ENCODE measurements at regions not wholly inside any gene's neighbourhood (a gene's known extent, or its start where the extent isn't known, plus 50 kb on each side); places are given as distances from the start of the nearest gene placed in this dataset.

DNA sequence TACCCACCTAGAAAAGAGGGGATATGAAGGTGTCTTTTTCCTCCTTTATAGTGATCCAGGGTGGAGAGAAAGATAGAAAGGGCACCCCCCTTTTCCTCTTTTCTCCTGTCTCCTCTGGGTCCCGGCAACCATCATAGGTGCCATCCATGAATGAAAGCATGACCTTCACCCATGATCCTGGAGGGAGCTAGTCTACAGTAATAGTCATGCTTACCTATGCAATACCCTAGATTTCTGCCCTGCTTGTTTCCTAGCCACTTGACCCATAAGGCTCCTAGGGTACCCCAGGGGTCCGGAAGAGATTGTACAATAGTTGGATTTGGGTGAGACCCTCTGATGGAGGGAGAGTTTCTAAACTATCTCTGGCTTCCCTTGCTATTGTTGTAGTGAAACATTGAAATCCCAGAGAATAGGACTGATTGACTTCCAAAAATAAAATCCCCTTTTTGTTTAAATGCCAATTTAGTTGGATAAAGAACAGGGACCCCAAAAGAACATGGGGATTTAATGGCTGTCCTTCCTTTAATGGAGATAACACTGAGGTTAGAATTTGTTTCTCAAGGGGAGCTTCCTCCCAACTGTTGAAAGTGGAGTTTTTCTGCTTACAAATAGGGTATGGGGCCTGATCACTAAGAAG is 366.8 kb upstream of the KHDRBS2 start:
- TF ChIP-seq EZH2 (IDR thresholded peaks at IDR 0.05), result no peak
- TF ChIP-seq, protein P1, sequence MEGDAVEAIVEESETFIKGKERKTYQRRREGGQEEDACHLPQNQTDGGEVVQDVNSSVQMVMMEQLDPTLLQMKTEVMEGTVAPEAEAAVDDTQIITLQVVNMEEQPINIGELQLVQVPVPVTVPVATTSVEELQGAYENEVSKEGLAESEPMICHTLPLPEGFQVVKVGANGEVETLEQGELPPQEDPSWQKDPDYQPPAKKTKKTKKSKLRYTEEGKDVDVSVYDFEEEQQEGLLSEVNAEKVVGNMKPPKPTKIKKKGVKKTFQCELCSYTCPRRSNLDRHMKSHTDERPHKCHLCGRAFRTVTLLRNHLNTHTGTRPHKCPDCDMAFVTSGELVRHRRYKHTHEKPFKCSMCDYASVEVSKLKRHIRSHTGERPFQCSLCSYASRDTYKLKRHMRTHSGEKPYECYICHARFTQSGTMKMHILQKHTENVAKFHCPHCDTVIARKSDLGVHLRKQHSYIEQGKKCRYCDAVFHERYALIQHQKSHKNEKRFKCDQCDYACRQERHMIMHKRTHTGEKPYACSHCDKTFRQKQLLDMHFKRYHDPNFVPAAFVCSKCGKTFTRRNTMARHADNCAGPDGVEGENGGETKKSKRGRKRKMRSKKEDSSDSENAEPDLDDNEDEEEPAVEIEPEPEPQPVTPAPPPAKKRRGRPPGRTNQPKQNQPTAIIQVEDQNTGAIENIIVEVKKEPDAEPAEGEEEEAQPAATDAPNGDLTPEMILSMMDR (IDR thresholded peaks at IDR 0.05 in 2 of 3, conservative IDR thresholded peaks at IDR 0.05 in 1 of 3; ENCODE audit: borderline replicate concordance in 1 of 3, insufficient read depth in 1 of 3, low read depth in 2 of 3, low read length in 2 of 3), result no peak
- TF ChIP-seq, protein P2, sequence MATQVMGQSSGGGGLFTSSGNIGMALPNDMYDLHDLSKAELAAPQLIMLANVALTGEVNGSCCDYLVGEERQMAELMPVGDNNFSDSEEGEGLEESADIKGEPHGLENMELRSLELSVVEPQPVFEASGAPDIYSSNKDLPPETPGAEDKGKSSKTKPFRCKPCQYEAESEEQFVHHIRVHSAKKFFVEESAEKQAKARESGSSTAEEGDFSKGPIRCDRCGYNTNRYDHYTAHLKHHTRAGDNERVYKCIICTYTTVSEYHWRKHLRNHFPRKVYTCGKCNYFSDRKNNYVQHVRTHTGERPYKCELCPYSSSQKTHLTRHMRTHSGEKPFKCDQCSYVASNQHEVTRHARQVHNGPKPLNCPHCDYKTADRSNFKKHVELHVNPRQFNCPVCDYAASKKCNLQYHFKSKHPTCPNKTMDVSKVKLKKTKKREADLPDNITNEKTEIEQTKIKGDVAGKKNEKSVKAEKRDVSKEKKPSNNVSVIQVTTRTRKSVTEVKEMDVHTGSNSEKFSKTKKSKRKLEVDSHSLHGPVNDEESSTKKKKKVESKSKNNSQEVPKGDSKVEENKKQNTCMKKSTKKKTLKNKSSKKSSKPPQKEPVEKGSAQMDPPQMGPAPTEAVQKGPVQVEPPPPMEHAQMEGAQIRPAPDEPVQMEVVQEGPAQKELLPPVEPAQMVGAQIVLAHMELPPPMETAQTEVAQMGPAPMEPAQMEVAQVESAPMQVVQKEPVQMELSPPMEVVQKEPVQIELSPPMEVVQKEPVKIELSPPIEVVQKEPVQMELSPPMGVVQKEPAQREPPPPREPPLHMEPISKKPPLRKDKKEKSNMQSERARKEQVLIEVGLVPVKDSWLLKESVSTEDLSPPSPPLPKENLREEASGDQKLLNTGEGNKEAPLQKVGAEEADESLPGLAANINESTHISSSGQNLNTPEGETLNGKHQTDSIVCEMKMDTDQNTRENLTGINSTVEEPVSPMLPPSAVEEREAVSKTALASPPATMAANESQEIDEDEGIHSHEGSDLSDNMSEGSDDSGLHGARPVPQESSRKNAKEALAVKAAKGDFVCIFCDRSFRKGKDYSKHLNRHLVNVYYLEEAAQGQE (IDR thresholded peaks at IDR 0.05; ENCODE audit: low read depth), result no peak
- no peak for TF ChIP-seq SP1 (IDR thresholded peaks at IDR 0.05; ENCODE audit: low read depth)
- TF ChIP-seq RAD21 (IDR thresholded peaks at IDR 0.05; ENCODE audit: low read depth), result no peak
- TF ChIP-seq, protein P3, sequence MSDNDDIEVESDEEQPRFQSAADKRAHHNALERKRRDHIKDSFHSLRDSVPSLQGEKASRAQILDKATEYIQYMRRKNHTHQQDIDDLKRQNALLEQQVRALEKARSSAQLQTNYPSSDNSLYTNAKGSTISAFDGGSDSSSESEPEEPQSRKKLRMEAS (IDR thresholded peaks at IDR 0.05), result no peak
- no peak for TF ChIP-seq YY1 (IDR thresholded peaks at IDR 0.05; ENCODE audit: extremely low read depth, insufficient replicate concordance, low read depth, low read length)
- TF ChIP-seq POLR2A (IDR thresholded peaks at IDR 0.05; ENCODE audit: borderline replicate concordance, extremely low read depth, insufficient read depth, insufficient read length), result no peak
- no peak for TF ChIP-seq SIN3A (IDR thresholded peaks at IDR 0.05; ENCODE audit: low read depth)
- no peak for TF ChIP-seq ATF3 (IDR thresholded peaks at IDR 0.05)
- TF ChIP-seq POLR2AphosphoS5 (IDR thresholded peaks at IDR 0.05; ENCODE audit: low read depth, low read length), result no peak
- TF ChIP-seq, protein P4, sequence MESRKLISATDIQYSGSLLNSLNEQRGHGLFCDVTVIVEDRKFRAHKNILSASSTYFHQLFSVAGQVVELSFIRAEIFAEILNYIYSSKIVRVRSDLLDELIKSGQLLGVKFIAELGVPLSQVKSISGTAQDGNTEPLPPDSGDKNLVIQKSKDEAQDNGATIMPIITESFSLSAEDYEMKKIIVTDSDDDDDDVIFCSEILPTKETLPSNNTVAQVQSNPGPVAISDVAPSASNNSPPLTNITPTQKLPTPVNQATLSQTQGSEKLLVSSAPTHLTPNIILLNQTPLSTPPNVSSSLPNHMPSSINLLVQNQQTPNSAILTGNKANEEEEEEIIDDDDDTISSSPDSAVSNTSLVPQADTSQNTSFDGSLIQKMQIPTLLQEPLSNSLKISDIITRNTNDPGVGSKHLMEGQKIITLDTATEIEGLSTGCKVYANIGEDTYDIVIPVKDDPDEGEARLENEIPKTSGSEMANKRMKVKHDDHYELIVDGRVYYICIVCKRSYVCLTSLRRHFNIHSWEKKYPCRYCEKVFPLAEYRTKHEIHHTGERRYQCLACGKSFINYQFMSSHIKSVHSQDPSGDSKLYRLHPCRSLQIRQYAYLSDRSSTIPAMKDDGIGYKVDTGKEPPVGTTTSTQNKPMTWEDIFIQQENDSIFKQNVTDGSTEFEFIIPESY (IDR thresholded peaks at IDR 0.05; ENCODE audit: extremely low read depth, insufficient replicate concordance, low read length), result no peak
- no peak for TF ChIP-seq CBX3 (IDR thresholded peaks at IDR 0.05; ENCODE audit: low read depth)
